ENCODE measurements at regions not wholly inside any gene's neighbourhood (a gene's known extent, or its start where the extent isn't known, plus 50 kb on each side); places are given as distances from the start of the nearest gene placed in this dataset.

GRCh38 chr12:97797473-97797872 is 334.9 kb downstream of the RMST start:
- Histone ChIP-seq H3K27me3 (no peaks in the 10 kb centered on the region), H3K9me3 (no peaks in the 10 kb centered on the region), H3K4me1 (no peaks in the 10 kb centered on the region), H3K27ac (no peak overlapping the region), H3K4me3 (no peak overlapping the region), H3K36me3 (no peaks in the 10 kb centered on the region)
- no peak for DNase-seq (ENCODE audit: low spot score in 2 of 2)
- intact Hi-C loops (cut with DNase I): no loop called here
- no peak for TF ChIP-seq CTCF (IDR thresholded peaks at IDR 0.05)

- no peaks in the 10 kb centered on the region for H3K27me3 ChIP-seq
- DNase-seq (ENCODE audit: low spot score in 2 of 2): no peak
- H3K36me3 ChIP-seq: no peaks in the 10 kb centered on the region
- intact Hi-C loops (cut with DNase I): no loop called here
- no peaks in the 10 kb centered on the region for H3K4me1 ChIP-seq
- no peak overlapping the region for H3K4me3 ChIP-seq
- no peak for TF ChIP-seq CTCF (IDR thresholded peaks at IDR 0.05)
- H3K9me3 ChIP-seq: no peaks in the 10 kb centered on the region
- H3K27ac ChIP-seq: no peak overlapping the region
Observed at GRCh38 chr12:97800561-97800960, 338.0 kb downstream of the RMST start.

GRCh38 chr12:97801471-97802059 is 339.0 kb downstream of the RMST start:
- Histone ChIP-seq H3K27ac (no peak overlapping the region), H3K27me3 (no peaks in the 10 kb centered on the region), H3K4me3 (no peak overlapping the region), H3K36me3 (no peaks in the 10 kb centered on the region), H3K9me3 (no peaks in the 10 kb centered on the region), H3K4me1 (no peaks in the 10 kb centered on the region)
- no peak for TF ChIP-seq CTCF (IDR thresholded peaks at IDR 0.05)
- intact Hi-C loops (cut with DNase I): no loop called here
- no peak for DNase-seq (ENCODE audit: low spot score in 2 of 2)

- no peaks in the 10 kb centered on the region for H3K27me3 ChIP-seq
- TF ChIP-seq CTCF (IDR thresholded peaks at IDR 0.05): no peak
- DNase-seq (ENCODE audit: low spot score in 2 of 2): no peak
- H3K9me3 ChIP-seq: no peaks in the 10 kb centered on the region
- no peak overlapping the region for H3K27ac ChIP-seq
- no peak overlapping the region for H3K4me3 ChIP-seq
- intact Hi-C loops (cut with DNase I): no loop called here
- H3K36me3 ChIP-seq: no peaks in the 10 kb centered on the region
- no peaks in the 10 kb centered on the region for H3K4me1 ChIP-seq
Observed at GRCh38 chr12:97805146-97805545, 342.5 kb downstream of the RMST start.

DNA sequence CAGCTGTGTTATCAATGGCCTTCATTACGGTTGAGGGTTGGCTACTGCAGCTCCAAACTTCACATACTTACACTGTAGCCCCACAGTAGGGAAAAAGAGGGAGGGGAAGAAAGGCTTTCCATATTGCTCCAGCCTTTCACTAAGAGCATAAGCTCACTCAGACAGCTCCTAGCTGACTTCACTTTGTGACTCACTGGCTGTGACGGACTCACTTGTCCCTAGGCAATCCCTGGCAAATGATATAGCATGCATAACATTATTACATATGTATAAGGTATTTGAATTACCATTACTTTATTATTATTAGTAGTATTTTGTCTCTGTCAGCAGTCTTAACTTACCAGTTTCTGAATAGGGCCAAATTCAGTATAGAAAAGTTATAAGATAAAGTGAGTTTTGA is 350.7 kb downstream of the RMST start:
- H3K4me1 ChIP-seq: no peaks in the 10 kb centered on the region
- no peak overlapping the region for H3K4me3 ChIP-seq
- no peaks in the 10 kb centered on the region for H3K36me3 ChIP-seq
- H3K27me3 ChIP-seq: no peaks in the 10 kb centered on the region
- no peak overlapping the region for H3K27ac ChIP-seq
- no peak for DNase-seq (ENCODE audit: low spot score in 2 of 2)
- H3K9me3 ChIP-seq: no peaks in the 10 kb centered on the region
- no peak for TF ChIP-seq CTCF (IDR thresholded peaks at IDR 0.05)
- intact Hi-C loops (cut with DNase I): no loop called here

DNA sequence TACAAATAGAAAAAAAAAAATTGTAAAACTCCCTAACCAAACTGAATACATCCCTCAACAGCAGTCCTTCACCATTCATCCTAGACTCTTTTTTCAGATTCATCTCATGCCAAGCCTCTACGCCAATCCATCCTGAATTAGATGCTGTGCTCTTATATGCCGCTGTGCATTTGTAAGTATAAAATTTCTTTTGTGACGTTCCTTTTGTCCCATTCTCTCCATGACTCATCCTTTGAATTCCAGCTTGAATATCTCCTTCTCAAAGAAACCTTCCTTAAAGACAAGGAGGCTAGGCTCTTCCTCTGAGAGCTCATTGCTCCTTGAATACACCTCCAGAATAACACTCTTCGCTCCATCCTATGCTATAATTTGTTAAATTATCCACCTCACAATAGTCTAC is 359.2 kb downstream of the RMST start:
- Histone ChIP-seq H3K36me3 (no peaks in the 10 kb centered on the region), H3K27me3 (no peaks in the 10 kb centered on the region), H3K9me3 (no peaks in the 10 kb centered on the region), H3K4me3 (no peak overlapping the region), H3K4me1 (no peaks in the 10 kb centered on the region), H3K27ac (no peak overlapping the region)
- TF ChIP-seq CTCF (IDR thresholded peaks at IDR 0.05): no peak
- no peak for DNase-seq (ENCODE audit: low spot score in 2 of 2)
- intact Hi-C loops (cut with DNase I): no loop called here
